SHP77 treated with DMSO at 0.1 percent for 48 hours (cell line): ENCODE measurements at regions not wholly inside any gene's neighbourhood (a gene's known extent, or its start where the extent isn't known, plus 50 kb on each side); places are given as distances from the start of the nearest gene placed in this dataset.

Experiments used
- DNase-seq: peaks from one replicate; lab custom pipeline; 2025; lab: John Stamatoyannopoulos, UW

DNA sequence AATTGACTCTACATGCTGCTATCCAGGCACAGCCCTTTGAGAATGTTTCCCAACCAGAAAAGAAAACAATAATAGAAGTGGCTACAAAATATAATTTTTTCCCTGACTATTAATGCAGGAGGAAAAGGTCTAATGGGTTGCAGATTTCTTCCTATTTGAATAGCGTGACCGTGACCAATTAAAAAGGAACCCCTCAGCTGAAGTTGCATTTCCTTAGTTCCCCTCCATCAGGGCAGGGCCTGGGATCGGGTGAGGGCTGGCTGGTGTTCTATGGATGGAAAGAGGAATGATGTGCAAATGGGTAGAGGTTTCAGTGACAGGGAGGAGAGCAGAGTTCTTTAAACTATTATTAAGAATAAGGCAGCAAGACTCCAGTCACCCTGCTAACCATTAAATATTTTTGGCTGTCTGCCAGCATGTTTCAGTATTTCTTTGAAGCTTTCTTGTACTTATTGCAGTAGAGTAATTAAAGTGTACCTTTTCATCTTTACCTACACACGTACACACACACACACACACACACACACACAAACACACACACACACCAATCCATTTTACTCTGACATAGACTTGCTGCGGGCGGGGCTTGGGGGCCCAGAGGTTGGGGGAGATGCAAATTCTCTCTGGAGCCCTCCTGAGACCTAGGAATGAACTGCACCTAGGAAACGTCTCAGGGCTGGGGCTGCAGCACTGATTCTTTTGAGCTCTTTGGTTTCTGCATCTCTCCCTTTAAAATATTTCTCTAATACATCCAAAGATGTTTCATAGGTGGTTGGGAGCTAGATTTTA lies 154.8 kb upstream of the SLC35B3 start:
- DNase-seq = no peak

DNA sequence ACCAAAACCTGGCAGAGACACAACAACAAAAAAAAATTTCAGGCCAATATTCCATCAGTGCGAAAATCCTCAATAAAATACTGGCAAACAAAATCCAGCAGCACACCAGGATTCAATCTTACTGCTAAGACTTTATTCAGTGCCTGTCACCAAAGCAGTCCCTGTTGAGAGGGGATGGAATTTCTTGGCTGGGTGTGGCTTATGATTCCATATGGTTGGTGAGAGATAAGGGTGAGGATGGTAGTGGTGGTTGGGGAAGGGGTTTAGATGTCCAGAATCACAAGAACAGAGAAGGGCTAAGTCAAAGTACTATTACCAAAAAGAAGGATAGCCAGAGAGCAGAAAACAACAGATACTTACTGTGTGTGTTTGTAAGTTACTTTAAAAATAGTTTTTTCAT lies 152.8 kb upstream of the SLC35B3 start:
- DNase-seq = no peak

DNA sequence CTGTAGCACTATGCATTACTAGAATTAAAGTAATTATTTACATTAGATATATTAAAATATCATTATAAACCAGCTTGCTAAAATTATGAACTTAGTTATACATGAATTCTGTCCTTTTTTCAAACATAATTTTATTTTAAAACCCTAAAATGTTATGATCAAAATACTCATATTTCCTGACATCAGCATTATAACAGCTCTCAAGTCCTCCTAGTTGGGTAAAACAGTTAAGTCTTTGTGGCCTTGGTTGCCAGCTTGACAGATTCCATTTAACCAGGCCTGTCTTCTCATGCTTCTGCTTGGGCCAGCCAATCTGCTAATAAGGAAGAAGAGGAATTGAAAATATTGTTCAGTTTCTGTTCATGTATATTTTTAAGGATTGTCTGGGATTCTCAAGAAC lies 147.9 kb upstream of the SLC35B3 start:
- no peak for DNase-seq

DNA sequence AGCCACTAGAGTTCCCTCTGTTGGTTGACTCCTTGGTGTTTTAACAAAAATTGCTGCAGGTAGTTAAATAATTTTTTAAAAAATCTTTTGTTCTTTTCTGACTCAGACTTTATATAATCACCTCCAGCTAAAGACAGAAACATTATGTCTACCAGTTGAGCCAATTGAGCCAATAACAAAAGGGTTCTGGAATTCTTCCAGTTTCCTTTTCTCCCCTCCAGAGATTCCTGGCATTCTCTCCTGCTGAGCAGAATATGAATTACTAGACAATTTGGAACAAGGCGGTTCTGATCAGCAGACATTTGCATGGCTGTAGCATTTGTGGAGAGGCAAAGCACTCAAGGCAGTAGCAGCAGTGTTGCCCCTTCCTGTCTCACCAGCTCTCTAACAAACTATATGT lies 144.0 kb upstream of the SLC35B3 start:
- no peak for DNase-seq

DNA sequence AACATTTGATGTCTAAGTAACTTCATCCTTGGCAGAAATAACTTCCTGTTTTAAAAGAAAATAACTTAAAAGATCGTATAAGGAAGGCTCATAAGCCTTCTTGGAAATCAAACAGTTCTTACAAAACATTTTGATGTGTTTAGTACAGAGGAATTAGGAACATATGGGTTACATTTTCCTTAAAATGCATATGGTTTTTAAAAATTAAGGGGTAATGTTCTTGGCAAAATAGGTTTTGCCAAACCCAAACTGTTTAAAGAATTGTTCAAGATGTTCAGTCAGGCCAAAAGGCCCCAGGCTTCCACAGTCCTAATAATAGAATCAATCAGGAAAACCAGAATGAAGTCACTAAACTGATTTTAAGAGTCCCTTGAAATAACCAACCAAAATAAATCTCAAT lies 142.7 kb upstream of the SLC35B3 start:
- DNase-seq = no peak

DNA sequence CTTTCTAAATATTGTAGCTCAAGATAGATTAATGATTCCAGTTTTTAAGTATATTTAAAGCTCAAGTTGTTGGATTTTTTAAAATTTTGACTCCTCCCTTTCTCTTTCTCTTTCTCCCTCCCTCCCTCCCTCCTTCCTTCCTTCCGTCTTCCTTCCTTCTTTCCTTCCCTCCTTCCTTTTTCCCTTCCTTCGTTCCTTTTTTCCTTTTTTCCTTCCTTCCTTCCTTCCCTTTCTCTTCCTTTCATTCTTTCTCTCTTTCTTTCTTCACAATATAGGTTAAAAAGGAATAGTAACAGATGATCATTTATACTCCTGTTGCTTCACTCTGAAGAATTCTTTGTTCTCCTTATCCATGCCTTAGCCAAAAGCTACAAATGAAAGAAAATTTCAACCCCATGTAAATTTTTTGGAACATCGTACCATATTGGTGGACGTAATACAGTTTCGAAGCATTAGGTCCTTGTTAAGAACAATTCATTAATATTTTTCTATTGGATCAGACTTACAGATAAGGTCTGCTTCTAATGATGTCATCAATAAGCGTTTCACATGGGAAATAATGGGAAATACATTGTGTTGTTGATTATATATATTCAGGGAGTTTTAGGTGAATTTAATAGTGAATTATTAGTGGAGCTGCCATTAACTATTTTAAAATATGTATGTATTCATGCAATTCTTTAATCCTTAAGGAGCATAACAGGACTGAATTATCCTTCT lies 139.6 kb upstream of the SLC35B3 start:
- DNase-seq = no peak

DNA sequence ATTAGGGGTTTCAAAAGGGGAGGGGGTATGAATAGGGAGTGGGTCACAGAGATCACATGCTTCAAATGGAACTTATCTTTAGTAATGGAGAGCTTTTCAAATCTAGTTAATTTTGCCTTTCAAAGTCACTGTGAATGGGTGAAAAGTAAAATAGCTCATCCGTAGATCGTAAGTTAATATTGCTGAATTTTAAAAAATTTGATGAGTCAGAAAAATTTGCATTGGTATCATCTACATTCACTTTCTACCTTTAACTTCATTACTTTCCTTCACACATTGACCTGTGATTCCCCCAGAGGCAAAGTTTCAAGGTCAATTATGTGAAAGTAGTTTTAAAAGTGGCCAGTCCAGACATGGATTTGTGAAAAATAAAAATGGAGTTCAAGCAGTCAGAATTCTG lies 139.0 kb upstream of the SLC35B3 start:
- DNase-seq = no peak

DNA sequence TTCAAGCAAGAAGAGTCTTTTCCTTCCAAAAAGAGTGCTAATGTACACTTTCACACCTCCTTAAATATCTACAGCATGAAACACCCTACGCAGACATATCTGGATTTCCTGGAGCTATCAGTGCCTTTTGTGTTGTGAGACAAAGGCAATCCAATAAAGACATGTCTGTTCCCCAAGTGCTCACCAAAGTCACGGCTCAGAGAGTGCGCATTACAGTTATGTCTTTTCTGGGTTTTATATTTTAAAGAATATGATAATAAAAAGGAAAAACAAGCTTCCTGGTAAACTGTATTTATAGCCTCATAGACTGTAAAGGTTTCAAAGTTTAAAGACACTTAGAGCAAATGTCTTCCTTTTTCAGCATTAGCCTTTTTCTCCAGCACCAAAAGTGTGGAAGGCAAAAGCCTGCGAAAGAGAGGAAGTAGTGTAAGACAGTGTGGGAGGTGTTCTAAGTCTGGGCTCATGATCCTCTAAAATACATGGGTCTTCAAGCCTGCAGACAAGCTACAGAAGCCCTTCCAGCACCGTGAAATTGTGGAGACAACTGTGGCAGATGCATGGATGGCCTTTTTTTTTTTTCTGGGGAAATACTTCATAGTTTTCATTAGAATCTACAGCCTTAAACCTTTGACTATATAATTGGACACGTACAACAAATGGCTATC lies 135.0 kb upstream of the SLC35B3 start:
- DNase-seq = no peak

DNA sequence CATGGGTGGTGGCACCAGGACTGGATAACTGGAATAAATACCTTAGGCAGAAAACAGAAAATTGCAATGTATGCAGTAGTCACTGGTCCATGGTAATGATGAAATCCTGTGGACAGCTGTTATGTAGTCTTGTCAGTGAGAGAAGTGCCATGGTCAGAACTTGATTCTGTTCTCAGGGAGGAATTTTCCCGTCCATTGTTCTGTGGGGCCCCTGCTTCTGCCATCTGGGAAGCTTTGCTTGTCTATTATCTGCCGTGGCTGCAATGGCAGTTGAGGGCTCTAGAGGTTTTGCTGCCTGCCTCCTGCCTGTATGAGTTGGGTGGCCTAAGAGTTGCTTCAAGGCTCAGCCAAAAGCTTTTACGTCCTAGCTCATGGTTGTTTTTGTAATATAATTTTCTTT lies 126.8 kb upstream of the SLC35B3 start:
- DNase-seq = no peak

DNA sequence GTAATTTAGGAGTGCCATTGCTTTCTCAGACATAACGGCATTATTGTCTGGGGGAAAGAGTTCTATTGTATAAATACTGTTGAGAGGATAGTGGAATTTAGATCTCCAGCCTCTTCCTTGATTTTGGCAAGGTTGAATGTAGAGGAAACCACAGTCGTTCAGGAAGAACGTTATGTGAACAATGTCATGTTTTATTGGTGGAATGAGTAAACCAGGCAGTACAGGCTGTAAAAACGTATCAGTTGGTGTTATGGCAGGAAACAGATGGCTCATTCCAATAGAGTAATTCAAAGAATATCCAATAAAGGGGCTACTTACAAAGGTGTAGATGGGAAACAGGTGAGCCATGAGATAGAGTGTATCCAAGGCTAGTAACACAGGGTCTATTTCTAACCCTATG lies 123.6 kb upstream of the SLC35B3 start:
- DNase-seq = no peak

DNA sequence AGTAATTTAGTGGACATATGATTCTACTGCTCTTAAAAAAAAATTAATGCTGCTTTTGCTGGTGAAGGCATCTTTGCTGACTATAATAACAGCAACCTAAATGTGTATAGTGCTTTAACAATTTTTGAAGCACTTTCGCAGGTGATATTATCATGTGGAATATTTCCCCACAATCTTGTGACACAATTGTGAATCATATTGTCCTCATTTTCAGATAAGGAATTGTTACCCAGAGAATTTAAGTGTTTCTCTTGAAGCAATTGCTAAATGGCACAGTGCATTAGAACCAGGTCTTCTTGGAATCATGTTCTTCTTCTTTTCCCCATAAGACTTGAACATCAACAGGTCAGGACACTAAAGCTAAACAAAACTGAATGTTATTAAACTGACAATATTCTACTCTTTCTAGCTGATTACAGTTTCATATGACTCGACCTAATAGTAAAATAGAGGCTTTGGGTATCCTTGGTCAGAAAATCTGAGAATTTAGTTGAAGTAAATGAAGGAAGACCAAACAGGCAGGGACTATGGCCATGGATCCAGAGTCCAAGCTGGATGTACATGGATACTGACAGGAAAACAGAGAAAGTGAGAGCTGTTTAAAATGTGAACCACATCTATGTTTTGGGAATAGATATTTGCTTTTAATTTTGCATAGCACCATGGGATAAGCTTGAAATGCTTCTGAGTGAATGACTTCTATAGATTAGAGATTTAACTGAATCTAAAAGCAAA lies 121.8 kb upstream of the SLC35B3 start:
- DNase-seq = no peak

DNA sequence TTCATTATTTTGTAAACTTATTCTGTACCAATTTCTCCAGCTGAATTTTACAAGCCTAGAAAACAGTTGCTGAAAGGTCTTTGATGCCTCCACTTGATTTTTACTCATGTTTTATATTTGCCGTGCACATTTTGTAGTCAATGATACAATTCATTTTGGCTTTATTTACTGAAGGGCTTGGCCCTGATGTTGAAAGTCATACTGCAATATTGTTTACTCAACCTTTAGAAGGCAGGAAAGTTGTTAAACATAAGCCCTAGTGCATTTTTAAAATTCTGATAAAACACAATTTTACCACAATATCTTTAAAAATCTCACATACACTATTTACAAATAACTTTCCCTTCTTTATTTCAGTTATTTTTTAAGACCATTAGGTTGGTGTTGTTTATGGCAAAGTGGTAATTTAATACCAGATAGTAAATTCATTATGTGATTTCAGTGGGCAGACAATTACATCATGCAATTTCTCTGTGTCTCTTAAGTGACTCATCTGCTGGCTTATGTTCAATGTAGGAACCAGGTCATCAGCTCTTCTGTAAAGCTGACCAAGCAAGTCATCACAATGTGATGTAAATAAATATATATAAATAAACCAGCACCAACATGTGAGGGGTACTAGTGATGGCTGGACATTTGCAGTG lies 121.1 kb upstream of the SLC35B3 start:
- DNase-seq = peak; percentile 84

DNA sequence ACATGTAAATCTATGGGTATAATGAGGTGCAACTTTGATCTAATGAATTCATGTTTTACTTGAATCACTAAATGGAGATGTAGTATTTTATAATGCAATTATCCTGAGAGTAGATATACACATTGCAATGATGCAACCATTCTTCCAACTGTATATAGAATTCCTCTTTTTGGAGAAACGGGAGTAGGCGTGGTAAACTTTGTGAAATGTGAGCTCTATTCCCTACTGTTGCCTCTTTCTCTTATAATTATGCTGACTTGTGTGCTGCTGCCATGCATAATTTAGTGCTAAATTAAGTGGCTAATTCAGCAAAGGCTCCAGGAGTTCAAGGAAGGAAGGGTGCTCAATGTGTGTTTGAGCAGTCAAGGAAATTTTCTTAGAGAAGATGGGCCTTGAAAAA lies 116.6 kb upstream of the SLC35B3 start:
- DNase-seq = no peak

DNA sequence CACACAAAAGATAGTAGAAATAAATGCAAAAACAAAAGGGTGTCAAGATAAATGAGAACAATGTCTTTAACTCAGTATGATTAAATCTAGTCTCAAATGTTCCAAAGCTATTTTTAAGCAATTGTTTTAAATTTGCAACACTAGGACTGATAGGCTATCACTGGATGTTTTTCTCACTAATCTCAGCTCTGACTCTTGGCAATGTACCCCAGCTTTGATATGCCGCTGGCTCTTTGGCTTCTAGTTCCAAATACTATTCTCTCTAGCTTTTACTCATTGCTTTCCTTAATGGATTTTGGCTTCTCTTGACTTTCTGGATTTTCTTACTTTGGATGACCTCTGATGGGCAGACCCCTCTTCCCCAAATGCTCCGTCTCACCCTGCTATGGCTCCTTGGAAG lies 116.0 kb upstream of the SLC35B3 start:
- no peak for DNase-seq

DNA sequence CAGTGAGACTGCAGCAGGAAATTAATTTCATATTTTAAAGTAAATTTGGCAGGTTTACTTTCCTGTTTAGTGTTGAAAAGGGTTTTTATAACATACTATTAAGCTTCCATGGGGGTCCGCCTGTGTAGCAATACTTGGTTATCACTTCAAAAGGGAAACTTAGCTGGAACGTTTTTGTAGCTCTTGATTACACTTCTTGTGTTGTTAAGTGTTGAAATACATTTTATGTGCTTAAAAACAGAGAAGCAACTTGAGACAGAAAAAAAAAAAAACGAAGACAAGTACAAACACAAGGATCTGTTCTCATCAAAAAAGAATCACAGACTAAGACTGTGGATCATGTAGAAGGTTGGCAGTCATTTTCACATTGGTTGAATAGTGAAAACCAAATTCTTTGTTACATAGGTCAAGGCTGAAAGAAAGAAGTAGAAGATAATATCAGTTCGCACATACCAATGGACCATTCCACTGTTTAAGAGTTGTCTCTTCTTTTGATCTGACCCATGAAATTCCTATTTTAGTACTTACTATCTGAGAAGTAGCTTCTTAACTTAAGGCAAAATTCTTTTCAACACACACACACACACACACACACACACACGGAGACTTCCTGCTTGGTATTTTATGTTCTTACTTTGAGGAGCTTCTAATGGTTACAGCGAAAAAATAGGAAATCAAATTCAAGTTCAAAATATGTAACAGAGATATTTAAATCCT lies 113.9 kb upstream of the SLC35B3 start:
- DNase-seq = no peak

DNA sequence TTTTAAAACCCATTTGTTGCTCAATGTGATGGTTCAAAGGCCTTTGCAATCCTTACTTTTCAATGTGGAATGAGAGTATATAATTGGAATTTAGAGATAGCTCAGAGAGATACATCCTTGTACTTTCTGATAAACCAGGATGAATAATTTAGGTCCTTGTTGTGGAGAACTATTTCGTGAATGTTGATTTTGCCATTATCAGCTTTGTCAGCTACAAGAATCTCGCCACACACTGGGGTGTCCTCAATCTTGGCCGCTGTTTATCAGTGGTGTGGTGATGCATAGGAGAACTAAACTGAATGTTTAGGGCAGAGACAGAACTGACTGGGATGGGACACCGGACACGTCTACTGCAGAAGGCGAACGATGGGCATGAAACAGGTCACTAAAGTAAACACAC lies 111.2 kb upstream of the SLC35B3 start:
- no peak for DNase-seq

DNA sequence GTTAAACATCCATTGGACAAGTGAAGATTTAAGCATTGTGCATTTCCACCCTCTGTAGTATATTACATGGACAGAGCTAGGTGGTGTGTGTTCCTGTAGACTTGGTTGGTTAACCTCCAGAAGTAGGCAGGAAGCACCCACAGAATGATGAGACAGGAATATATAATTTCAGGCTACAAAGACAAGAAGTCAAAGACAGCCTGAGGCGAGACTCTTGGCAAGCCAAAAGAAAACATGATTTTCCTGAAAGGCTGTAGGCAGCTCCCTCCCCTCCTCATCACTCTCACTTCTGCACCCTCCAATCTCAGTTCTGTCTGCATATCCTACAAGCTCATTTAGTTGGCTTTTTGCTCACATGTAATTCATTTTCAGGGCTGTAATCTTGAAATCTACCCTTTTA lies 110.0 kb upstream of the SLC35B3 start:
- no peak for DNase-seq

DNA sequence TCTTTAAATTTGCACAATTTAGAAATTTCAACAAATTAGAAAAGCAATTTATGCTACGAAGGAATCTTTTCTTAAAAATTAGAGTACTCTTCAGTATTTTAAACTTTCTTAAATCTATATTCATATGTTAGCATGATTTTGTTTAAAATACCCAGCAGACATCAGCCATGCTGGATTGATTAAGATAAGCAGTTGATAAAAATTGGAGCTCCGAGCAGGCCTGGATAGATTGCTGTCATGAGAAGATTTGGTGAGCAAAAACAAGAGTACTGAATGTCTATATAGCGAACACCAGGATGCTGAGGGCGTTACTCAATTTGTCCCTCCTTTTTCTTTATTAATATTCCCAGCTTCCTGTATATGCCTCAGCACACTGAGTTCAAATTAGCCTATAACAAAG lies 108.4 kb upstream of the SLC35B3 start:
- no peak for DNase-seq

DNA sequence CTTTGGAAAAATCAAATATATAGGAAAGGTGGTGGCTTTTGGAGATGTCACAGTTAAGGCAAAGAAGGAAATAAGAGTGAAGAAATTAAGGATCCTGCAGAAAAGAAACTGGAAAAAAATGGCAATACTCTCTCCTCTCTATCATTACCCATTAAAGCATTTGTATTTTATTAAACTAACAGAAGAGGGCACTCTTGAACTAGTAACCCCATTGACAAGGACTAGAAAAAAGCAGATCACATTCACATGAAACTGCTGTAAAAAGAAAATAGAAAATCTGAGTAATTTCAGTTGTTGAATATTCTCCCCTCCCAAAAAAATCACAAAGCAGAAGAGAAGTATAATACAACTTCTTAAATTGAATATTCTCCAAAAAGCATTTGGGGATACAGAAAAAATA lies 104.1 kb upstream of the SLC35B3 start:
- DNase-seq = peak; percentile 8

DNA sequence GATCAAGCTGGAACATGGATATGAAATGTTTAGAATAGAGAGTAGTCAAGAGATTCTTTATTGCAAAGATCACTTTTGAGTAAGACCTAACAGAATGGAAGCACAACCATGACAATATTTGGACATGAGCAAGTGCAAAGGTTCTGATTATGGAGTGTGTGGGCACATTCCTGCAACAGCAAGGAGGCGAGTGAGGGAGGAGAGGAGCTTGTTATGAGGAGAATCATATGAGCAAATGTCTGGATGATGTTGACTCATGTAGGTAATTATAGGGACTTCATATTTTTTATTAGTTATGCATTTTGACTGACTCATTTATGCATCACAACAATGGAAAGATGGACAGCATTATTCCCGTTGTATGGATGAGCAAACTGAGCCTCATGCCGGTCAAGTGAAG lies 100.8 kb upstream of the SLC35B3 start:
- no peak for DNase-seq

DNA sequence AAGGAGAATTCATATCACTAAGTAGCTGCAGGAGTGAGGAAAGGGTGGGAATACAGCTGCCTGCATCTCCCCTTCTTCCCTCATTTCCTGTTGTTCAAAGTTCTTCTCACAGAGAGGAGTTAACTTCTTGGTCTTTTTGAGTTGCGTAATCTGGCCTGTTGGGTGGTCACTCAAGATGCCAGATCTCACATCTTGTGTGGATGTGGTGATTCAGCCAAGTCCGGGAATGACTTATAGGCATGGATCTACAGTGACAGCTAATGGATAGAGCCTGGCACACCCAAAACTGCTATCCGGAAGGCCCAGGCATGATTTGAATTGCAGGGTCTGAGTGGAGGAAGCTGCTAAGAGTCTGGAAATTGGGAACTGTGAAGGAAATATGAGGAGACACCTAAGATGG lies 100.2 kb upstream of the SLC35B3 start:
- DNase-seq = no peak
